Smooth muscle cell (in vitro differentiated cells): ENCODE measurements at regions not wholly inside any gene's neighbourhood (a gene's known extent, or its start where the extent isn't known, plus 50 kb on each side); places are given as distances from the start of the nearest gene placed in this dataset.

Source experiments
- DNase-seq: peaks from one replicate; lab custom pipeline; 2025; ENCODE audit not compliant: unreplicated experiment; lab: John Stamatoyannopoulos, UW
- H2AFZ ChIP-seq: fragments of 200-600 bp; sonication (generic); 2 replicates; pipeline ENCODE4 v1.6.0; 2016; ENCODE audit warnings: antibody characterized with exemption, low read depth, mild to moderate bottlenecking
- H3F3A ChIP-seq: fragments of 200-600 bp; sonication (generic); 2 replicates; pipeline ENCODE4 v1.6.0; 2017; ENCODE audit warnings: antibody characterized with exemption, low read depth
- H3K27ac ChIP-seq: fragments of 200-600 bp; sonication (generic); 2 replicates; pipeline ENCODE4 v1.5.1; 2016; ENCODE audit warnings: low read depth, mild to moderate bottlenecking
- H3K27me3 ChIP-seq: fragments of 200-600 bp; sonication (generic); 2 replicates; pipeline ENCODE4 v1.6.1; 2016; ENCODE audit warnings: low read depth, mild to moderate bottlenecking
- H3K36me3 ChIP-seq: fragments of 200-600 bp; sonication (generic); 2 replicates; pipeline ENCODE4 v1.5.1; 2016; ENCODE audit warnings: low read depth
- H3K4me1 ChIP-seq: fragments of 200-600 bp; sonication (generic); 2 replicates; pipeline ENCODE4 v1.5.1; 2016; ENCODE audit warnings: low read depth
- H3K4me2 ChIP-seq: fragments of 200-600 bp; sonication (generic); 2 replicates; pipeline ENCODE4 v1.6.0; 2016; ENCODE audit warnings: mild to moderate bottlenecking
- H3K4me3 ChIP-seq: fragments of 200-600 bp; sonication (generic); 2 replicates; pipeline ENCODE4 v1.5.1; 2016; ENCODE audit warnings: mild to moderate bottlenecking
- H3K79me2 ChIP-seq: fragments of 200-600 bp; sonication (generic); 2 replicates; pipeline ENCODE4 v1.6.0; 2016; ENCODE audit warnings: low read depth, mild to moderate bottlenecking
- H3K9ac ChIP-seq: fragments of 200-600 bp; sonication (generic); 2 replicates; pipeline ENCODE4 v1.6.0; 2016; ENCODE audit warnings: low read depth
- H3K9me3 ChIP-seq: fragments of 200-600 bp; sonication (generic); replicated peaks from 2 replicates; pipeline ENCODE4 v1.5.1; 2016; ENCODE audit warnings: low read depth
- H4K20me1 ChIP-seq: fragments of 200-600 bp; sonication (generic); 2 replicates; pipeline ENCODE4 v1.6.0; 2016; ENCODE audit warnings: low read depth
- CTCF ChIP-seq: fragments of 200-600 bp; sonication (generic); IDR thresholded peaks from 2 replicates; pipeline ENCODE4 v1.5.1; 2017; ENCODE audit warnings: borderline replicate concordance, mild to moderate bottlenecking, antibody characterized with exemption; ENCODE audit not compliant: insufficient read depth, poor library complexity, severe bottlenecking
- WGBS: methylation state at CpG from one replicate; pipeline ENCODE4 v1.1.7; 2016; ENCODE audit warnings: low lambda C conversion rate; 5-methylcytosine and 5-hydroxymethylcytosine counted together

GRCh38 chr14:42480255-42480654 lies 873.6 kb downstream of the LRFN5 start:
- H3K36me3 ChIP-seq = no peaks in the 10 kb centered on the region
- no peak for TF ChIP-seq CTCF

GRCh38 chr14:42475289-42475688 lies 868.6 kb downstream of the LRFN5 start:
- no peaks in the 10 kb centered on the region for H3K36me3 ChIP-seq
- no peaks in the 10 kb centered on the region for H3K9me3 ChIP-seq
- H3K4me3 ChIP-seq = no peak overlapping the region
- TF ChIP-seq CTCF = no peak
- H3K27me3 ChIP-seq = no peaks in the 10 kb centered on the region
- no peaks in the 10 kb centered on the region for H3K4me1 ChIP-seq
- WGBS = 72% methylated on average over 6 of the region's 6 CpGs
- H3K4me2 ChIP-seq = no peak overlapping the region
- H4K20me1 ChIP-seq = no peaks in the 10 kb centered on the region
- no peaks in the 10 kb centered on the region for H3K79me2 ChIP-seq
- H2AFZ ChIP-seq = no peak overlapping the region
- H3K9ac ChIP-seq = no peak overlapping the region
- no peak overlapping the region for H3K27ac ChIP-seq
- DNase-seq = no peak
- H3F3A ChIP-seq = no peaks in the 10 kb centered on the region

More at GRCh38 chr14:42480255-42480654, 873.6 kb downstream of the LRFN5 start:
- DNase-seq = no peak
- WGBS = 62% methylated on average over 1 of the region's 1 CpG
- no peaks in the 10 kb centered on the region for H3K27me3 ChIP-seq
- no peaks in the 10 kb centered on the region for H3F3A ChIP-seq
- no peaks in the 10 kb centered on the region for H4K20me1 ChIP-seq
- no peak overlapping the region for H3K4me2 ChIP-seq
- H2AFZ ChIP-seq = peak overlapping the region; percentile 41
- no peaks in the 10 kb centered on the region for H3K4me1 ChIP-seq
- H3K9me3 ChIP-seq = no peaks in the 10 kb centered on the region
- no peaks in the 10 kb centered on the region for H3K79me2 ChIP-seq
- H3K4me3 ChIP-seq = no peak overlapping the region
- no peak overlapping the region for H3K27ac ChIP-seq
- no peak overlapping the region for H3K9ac ChIP-seq

- no peak for DNase-seq
- TF ChIP-seq CTCF = no peak
- no peak overlapping the region for H2AFZ ChIP-seq
- no peaks in the 10 kb centered on the region for H3F3A ChIP-seq
- no peaks in the 10 kb centered on the region for H3K27me3 ChIP-seq
- no peaks in the 10 kb centered on the region for H3K4me1 ChIP-seq
- H3K9ac ChIP-seq = no peak overlapping the region
- H4K20me1 ChIP-seq = no peaks in the 10 kb centered on the region
- H3K4me3 ChIP-seq = no peak overlapping the region
- no peaks in the 10 kb centered on the region for H3K36me3 ChIP-seq
- no peaks in the 10 kb centered on the region for H3K79me2 ChIP-seq
- H3K27ac ChIP-seq = no peak overlapping the region
- H3K9me3 ChIP-seq = no peaks in the 10 kb centered on the region
- 93% methylated on average over 2 of the region's 3 CpGs for WGBS
- no peak overlapping the region for H3K4me2 ChIP-seq
Observed at GRCh38 chr14:42470427-42470719, 863.7 kb downstream of the LRFN5 start.

GRCh38 chr14:42469637-42470426 lies 863.2 kb downstream of the LRFN5 start:
- Histone ChIP-seq H3K4me2 (no peak overlapping the region), H3K9ac (no peak overlapping the region), H3K36me3 (no peaks in the 10 kb centered on the region), H2AFZ (no peak overlapping the region), H3K27me3 (no peaks in the 10 kb centered on the region), H4K20me1 (no peaks in the 10 kb centered on the region), H3F3A (no peaks in the 10 kb centered on the region), H3K9me3 (no peaks in the 10 kb centered on the region), H3K79me2 (no peaks in the 10 kb centered on the region), H3K4me1 (no peaks in the 10 kb centered on the region), H3K27ac (no peak overlapping the region), H3K4me3 (no peak overlapping the region)
- TF ChIP-seq CTCF = no peak
- WGBS = 87% methylated on average over 6 of the region's 6 CpGs
- DNase-seq = no peak
